ENCODE measurements at regions not wholly inside any gene's neighbourhood (a gene's known extent, or its start where the extent isn't known, plus 50 kb on each side); places are given as distances from the start of the nearest gene placed in this dataset.
"Not testable (repeated sequence)": the region's sequence is repeated elsewhere in the genome, so short reads cannot be mapped to it uniquely, and the experiment has no call there.

DNA sequence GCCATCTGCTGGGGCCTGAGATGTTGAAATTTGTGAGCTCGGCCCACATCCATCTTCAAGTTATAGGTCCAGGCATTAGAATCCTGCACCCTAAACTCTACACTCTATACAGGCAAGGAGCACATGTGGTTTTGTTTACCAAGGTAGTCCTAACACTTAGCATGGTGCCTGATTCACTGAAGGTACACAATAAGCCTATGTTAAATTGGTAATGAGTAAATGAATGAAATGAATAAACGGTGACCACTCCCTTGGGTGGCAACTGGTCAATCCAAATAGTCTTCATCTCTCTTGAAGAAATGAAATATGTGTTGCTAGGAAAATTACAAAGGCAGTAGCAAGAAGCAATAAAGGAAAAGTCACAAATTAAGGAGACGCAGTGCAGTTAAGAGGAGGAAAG, 359.3 kb upstream of the UBE2E2 start:
- Histone ChIP-seq H3K36me3 (ENCODE audit: control insufficient read depth, insufficient read depth, low read length) (no peaks in the 10 kb centered on the region), H3K4me3 (ENCODE audit: low read depth, low read length) (no peak overlapping the region), H3K27me3 (replicated peaks; ENCODE audit: control insufficient read depth, insufficient read depth, low read length) (no peaks in the 10 kb centered on the region), H3K4me1 (no peaks in the 10 kb centered on the region), H3K9me3 (no peaks in the 10 kb centered on the region)
- no TSS peak for BruUV-seq (replicated peaks)
- H3K4me3 Mint-ChIP-seq (ENCODE audit: unreplicated experiment) = no peak overlapping the region
- TF ChIP-seq, protein P1, sequence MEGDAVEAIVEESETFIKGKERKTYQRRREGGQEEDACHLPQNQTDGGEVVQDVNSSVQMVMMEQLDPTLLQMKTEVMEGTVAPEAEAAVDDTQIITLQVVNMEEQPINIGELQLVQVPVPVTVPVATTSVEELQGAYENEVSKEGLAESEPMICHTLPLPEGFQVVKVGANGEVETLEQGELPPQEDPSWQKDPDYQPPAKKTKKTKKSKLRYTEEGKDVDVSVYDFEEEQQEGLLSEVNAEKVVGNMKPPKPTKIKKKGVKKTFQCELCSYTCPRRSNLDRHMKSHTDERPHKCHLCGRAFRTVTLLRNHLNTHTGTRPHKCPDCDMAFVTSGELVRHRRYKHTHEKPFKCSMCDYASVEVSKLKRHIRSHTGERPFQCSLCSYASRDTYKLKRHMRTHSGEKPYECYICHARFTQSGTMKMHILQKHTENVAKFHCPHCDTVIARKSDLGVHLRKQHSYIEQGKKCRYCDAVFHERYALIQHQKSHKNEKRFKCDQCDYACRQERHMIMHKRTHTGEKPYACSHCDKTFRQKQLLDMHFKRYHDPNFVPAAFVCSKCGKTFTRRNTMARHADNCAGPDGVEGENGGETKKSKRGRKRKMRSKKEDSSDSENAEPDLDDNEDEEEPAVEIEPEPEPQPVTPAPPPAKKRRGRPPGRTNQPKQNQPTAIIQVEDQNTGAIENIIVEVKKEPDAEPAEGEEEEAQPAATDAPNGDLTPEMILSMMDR (IDR thresholded peaks at IDR 0.05; ENCODE audit: insufficient read depth in 1 of 2, low read depth in 1 of 2, low read length in 1 of 2, severe bottlenecking in 1 of 2, unreplicated experiment in 1 of 2) = no peak
- H3K9me3 Mint-ChIP-seq (ENCODE audit: unreplicated experiment) = no peaks in the 10 kb centered on the region
- peaks cover 4% of the 10 kb centered on the region for H3K27me3 Mint-ChIP-seq (ENCODE audit: insufficient read depth, unreplicated experiment)
- no peaks in the 10 kb centered on the region for H3K36me3 Mint-ChIP-seq (ENCODE audit: insufficient read depth, unreplicated experiment)
- no peak overlapping the region for H3K27ac Mint-ChIP-seq (ENCODE audit: unreplicated experiment)
- no peak for DNase-seq
- H3K4me1 Mint-ChIP-seq (ENCODE audit: low read depth, unreplicated experiment) = no peaks in the 10 kb centered on the region
- intact Hi-C loops (cut with micrococcal nuclease; ENCODE audit: unreplicated experiment) = no loop called here
- CTCF ChIA-PET = no interaction called here
- POLR2A ChIA-PET = no interaction called here

DNA sequence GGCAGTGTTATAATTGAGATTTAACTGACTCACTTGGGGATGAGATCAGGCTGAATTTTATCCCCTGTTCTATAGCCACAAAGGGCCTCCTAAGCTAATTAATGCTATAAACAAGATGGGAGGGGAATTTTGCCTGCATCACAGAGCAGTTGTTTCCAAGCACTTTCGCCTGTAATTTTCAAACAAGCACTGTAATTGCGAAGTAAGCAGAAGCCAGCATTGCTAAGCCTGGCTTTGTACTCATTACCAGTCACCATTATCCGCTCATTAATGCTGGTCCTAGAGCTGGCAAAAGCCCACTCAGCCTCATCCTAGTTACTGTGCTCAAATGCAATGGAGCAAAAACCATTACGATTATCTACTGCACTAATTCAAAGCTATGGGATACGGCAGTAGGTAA, 356.6 kb upstream of the UBE2E2 start:
- TF ChIP-seq, protein P1 (IDR thresholded peaks at IDR 0.05; ENCODE audit: insufficient read depth in 1 of 2, low read depth in 1 of 2, low read length in 1 of 2, severe bottlenecking in 1 of 2, unreplicated experiment in 1 of 2) = no peak
- Mint-ChIP-seq H3K4me1 (ENCODE audit: low read depth, unreplicated experiment) (no peaks in the 10 kb centered on the region), H3K27me3 (ENCODE audit: insufficient read depth, unreplicated experiment) (peaks cover 6% of the 10 kb centered on the region), H3K9me3 (ENCODE audit: unreplicated experiment) (no peaks in the 10 kb centered on the region), H3K36me3 (ENCODE audit: insufficient read depth, unreplicated experiment) (no peaks in the 10 kb centered on the region), H3K4me3 (ENCODE audit: unreplicated experiment) (no peak overlapping the region), H3K27ac (ENCODE audit: unreplicated experiment) (no peak overlapping the region)
- ChIA-PET CTCF (no interaction called here), POLR2A (no interaction called here)
- intact Hi-C loops (cut with micrococcal nuclease; ENCODE audit: unreplicated experiment) = no loop called here
- BruUV-seq (replicated peaks) = no TSS peak
- H3K27me3 ChIP-seq (replicated peaks; ENCODE audit: control insufficient read depth, insufficient read depth, low read length) = no peaks in the 10 kb centered on the region
- no peaks in the 10 kb centered on the region for H3K36me3 ChIP-seq (ENCODE audit: control insufficient read depth, insufficient read depth, low read length)
- no peaks in the 10 kb centered on the region for H3K4me1 ChIP-seq
- H3K9me3 ChIP-seq = no peaks in the 10 kb centered on the region
- no peak for DNase-seq
- no peak overlapping the region for H3K4me3 ChIP-seq (ENCODE audit: low read depth, low read length)

DNA sequence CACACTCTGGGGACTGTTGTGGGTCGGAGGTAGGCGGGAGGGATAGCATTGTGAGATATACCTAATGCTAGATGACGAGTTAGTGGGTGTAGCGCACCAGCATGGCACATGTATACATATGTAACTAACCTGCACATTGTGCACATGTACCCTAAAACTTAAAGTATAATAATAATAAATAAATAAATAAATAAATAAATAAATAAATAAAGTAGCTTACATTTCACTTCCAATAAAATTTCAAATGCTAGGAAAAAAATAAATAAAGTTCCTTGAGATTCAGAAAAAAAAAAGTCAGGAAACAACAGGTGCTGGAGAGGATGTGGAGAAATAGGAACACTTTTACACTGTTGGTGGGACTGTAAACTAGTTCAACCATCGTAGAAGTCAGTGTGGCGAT, 353.5 kb upstream of the UBE2E2 start:
- H3K36me3 Mint-ChIP-seq (ENCODE audit: insufficient read depth, unreplicated experiment); CTCF ChIA-PET; H3K27me3 Mint-ChIP-seq (ENCODE audit: insufficient read depth, unreplicated experiment); H3K9me3 ChIP-seq; H3K4me3 Mint-ChIP-seq (ENCODE audit: unreplicated experiment); H3K4me1 Mint-ChIP-seq (ENCODE audit: low read depth, unreplicated experiment); H3K27me3 ChIP-seq (replicated peaks; ENCODE audit: control insufficient read depth, insufficient read depth, low read length); intact Hi-C loops (cut with micrococcal nuclease; ENCODE audit: unreplicated experiment); H3K36me3 ChIP-seq (ENCODE audit: control insufficient read depth, insufficient read depth, low read length); BruUV-seq (replicated peaks); H3K9me3 Mint-ChIP-seq (ENCODE audit: unreplicated experiment); H3K27ac Mint-ChIP-seq (ENCODE audit: unreplicated experiment); H3K4me3 ChIP-seq (ENCODE audit: low read depth, low read length); H3K4me1 ChIP-seq; DNase-seq; POLR2A ChIA-PET: not testable (repeated sequence)

DNA sequence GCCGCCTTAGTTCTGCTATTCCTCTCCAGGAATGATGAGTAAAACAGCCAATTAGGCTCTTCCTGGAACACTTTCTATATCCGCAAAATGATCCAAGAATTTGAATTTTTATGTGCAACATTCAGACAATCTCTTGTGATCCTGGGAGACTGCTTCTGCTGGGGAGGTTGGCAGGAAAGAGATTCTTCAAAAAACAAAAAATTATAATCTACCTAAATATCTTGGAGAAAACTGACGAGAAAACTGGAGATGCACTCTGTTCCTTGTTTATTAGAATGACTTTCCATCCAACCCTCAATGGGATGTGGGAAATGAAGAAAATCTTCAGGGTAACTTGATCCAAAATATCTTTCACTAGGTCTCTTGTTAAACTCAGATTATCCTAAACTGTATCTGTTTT, 346.3 kb upstream of the UBE2E2 start:
- H3K4me1 Mint-ChIP-seq (ENCODE audit: low read depth, unreplicated experiment) = no peaks in the 10 kb centered on the region
- intact Hi-C loops (cut with micrococcal nuclease; ENCODE audit: unreplicated experiment) = no loop called here
- TF ChIP-seq, protein P1 (IDR thresholded peaks at IDR 0.05; ENCODE audit: insufficient read depth in 1 of 2, low read depth in 1 of 2, low read length in 1 of 2, severe bottlenecking in 1 of 2, unreplicated experiment in 1 of 2) = no peak
- H3K36me3 ChIP-seq (ENCODE audit: control insufficient read depth, insufficient read depth, low read length) = no peaks in the 10 kb centered on the region
- ChIA-PET CTCF (no interaction called here), POLR2A (no interaction called here)
- H3K9me3 Mint-ChIP-seq (ENCODE audit: unreplicated experiment) = no peaks in the 10 kb centered on the region
- no peak overlapping the region for H3K27ac Mint-ChIP-seq (ENCODE audit: unreplicated experiment)
- H3K27me3 Mint-ChIP-seq (ENCODE audit: insufficient read depth, unreplicated experiment) = no peaks in the 10 kb centered on the region
- H3K36me3 Mint-ChIP-seq (ENCODE audit: insufficient read depth, unreplicated experiment) = no peaks in the 10 kb centered on the region
- no peaks in the 10 kb centered on the region for H3K4me1 ChIP-seq
- no peaks in the 10 kb centered on the region for H3K9me3 ChIP-seq
- DNase-seq = no peak
- no peak overlapping the region for H3K4me3 ChIP-seq (ENCODE audit: low read depth, low read length)
- no TSS peak for BruUV-seq (replicated peaks)
- no peaks in the 10 kb centered on the region for H3K27me3 ChIP-seq (replicated peaks; ENCODE audit: control insufficient read depth, insufficient read depth, low read length)
- no peak overlapping the region for H3K4me3 Mint-ChIP-seq (ENCODE audit: unreplicated experiment)

Measured in Caco-2 (cell line).